Thyroid gland (tissue), 4 donors: ENCODE measurements at regions not wholly inside any gene's neighbourhood (a gene's known extent, or its start where the extent isn't known, plus 50 kb on each side); places are given as distances from the start of the nearest gene placed in this dataset.

Experiments
- DNase-seq, 2 donors: peaks; one replicate each; pipeline ENCODE4 v3.0.0-alpha.2; 2019
- H3K27ac ChIP-seq, 3 donors: fragments of 200-600 bp; sonication (generic); 1 replicate in 2 of 3; 2 replicates in 1 of 3; pipeline ENCODE4 v1.5.1; 2016 to 2019; ENCODE audit warnings: mild to moderate bottlenecking in 1 of 3, moderate library complexity in 1 of 3
- H3K27me3 ChIP-seq: fragments of 200-600 bp; sonication (generic); one replicate; pipeline ENCODE4 v1.5.1; 2019
- H3K36me3 ChIP-seq, 2 donors: fragments of 200-600 bp; sonication (generic); one replicate each; pipeline ENCODE4 v1.5.1; 2016 to 2019
- H3K4me1 ChIP-seq, 2 donors: fragments of 200-600 bp; sonication (generic); one replicate each; pipeline ENCODE4 v1.5.1; 2017 to 2019
- H3K4me3 ChIP-seq, 3 donors: fragments of 200-600 bp; sonication (generic); replicated peaks in 1 of 3; 1 replicate in 2 of 3; 2 replicates in 1 of 3; pipeline ENCODE4 v1.5.1; 2016; ENCODE audit warnings: mild to moderate bottlenecking in 1 of 3
- H3K9me3 ChIP-seq: fragments of 200-600 bp; sonication (generic); one replicate; pipeline ENCODE4 v1.5.1; 2017
- POLR2A ChIP-seq, 2 donors: fragments of 450-650 bp; IDR thresholded peaks; one replicate each; pipeline ENCODE4 v1.6.1; 2017; ENCODE audit warnings: antibody characterized with exemption in 2 of 2, mild to moderate bottlenecking in 2 of 2, moderate library complexity in 1 of 2
- WGBS, 2 donors: methylation state at CpG; one replicate each; pipeline ENCODE4 v1.1.5; 2017; 5-methylcytosine and 5-hydroxymethylcytosine counted together
- intact Hi-C: fragments of 100-400 bp; cut with DNase I; formaldehyde crosslinking; loops from one replicate; pipeline ENCODE4 v1.15.1; 2023
- TF ChIP-seq, protein P1 (sequence below), 6 experiments: fragments of 200-600 bp in 3 of 6; fragments of 450-650 bp in 3 of 6; sonication (generic) in 3 of 6; IDR thresholded peaks; one replicate each; pipeline ENCODE4 v1.5.1; 2016 to 2019; ENCODE audit warnings: antibody characterized with exemption in 6 of 6, mild to moderate bottlenecking in 2 of 6, inconsistent platforms in 1 of 6, moderate library complexity in 1 of 6

DNA sequence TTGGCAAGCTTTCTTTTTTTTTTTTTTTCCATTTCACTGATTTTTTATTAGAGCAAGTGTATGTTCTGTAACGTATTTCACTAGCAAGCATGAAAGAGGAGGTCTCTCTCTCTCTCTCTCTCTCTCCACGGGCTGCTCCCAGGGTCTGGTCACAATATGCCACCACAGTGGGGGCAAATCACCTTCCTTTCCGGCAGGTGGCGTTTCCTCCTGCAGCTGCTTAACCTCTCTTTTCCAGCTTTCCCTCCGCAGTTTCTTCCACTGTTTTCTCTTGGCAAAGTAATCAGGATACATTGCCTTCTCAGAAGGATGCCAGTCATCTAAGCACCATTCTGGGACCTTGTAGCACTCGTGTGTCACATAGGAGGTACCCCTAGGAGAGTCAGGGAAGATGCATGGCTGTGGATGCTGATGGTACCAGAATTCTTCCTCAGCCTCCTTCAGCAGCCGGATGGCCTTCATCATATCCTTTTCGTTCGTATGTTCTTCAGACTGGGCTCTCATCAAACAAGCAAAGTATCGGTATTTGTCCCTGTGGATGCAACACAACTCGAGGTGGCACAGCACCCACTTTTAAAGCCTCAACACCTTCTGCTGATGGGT, 197.3 kb upstream of the PODXL start:
- H3K4me3 ChIP-seq: no peak overlapping the region
- intact Hi-C loops: no loop called here
- H3K4me1 ChIP-seq: no peaks in the 10 kb centered on the region
- no peaks in the 10 kb centered on the region for H3K9me3 ChIP-seq
- no peaks in the 10 kb centered on the region for H3K27me3 ChIP-seq
- whole genome bisulfite sequencing, 2 donors: 45 to 46% methylated on average over 11 of the region's 11 CpGs
- no peak for DNase-seq
- no peak overlapping the region for H3K27ac ChIP-seq
- H3K36me3 ChIP-seq: no peaks in the 10 kb centered on the region
- TF ChIP-seq, protein P1, sequence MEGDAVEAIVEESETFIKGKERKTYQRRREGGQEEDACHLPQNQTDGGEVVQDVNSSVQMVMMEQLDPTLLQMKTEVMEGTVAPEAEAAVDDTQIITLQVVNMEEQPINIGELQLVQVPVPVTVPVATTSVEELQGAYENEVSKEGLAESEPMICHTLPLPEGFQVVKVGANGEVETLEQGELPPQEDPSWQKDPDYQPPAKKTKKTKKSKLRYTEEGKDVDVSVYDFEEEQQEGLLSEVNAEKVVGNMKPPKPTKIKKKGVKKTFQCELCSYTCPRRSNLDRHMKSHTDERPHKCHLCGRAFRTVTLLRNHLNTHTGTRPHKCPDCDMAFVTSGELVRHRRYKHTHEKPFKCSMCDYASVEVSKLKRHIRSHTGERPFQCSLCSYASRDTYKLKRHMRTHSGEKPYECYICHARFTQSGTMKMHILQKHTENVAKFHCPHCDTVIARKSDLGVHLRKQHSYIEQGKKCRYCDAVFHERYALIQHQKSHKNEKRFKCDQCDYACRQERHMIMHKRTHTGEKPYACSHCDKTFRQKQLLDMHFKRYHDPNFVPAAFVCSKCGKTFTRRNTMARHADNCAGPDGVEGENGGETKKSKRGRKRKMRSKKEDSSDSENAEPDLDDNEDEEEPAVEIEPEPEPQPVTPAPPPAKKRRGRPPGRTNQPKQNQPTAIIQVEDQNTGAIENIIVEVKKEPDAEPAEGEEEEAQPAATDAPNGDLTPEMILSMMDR (IDR thresholded peaks at IDR 0.05): no peak
- TF ChIP-seq POLR2A (IDR thresholded peaks at IDR 0.05): no peak

DNA sequence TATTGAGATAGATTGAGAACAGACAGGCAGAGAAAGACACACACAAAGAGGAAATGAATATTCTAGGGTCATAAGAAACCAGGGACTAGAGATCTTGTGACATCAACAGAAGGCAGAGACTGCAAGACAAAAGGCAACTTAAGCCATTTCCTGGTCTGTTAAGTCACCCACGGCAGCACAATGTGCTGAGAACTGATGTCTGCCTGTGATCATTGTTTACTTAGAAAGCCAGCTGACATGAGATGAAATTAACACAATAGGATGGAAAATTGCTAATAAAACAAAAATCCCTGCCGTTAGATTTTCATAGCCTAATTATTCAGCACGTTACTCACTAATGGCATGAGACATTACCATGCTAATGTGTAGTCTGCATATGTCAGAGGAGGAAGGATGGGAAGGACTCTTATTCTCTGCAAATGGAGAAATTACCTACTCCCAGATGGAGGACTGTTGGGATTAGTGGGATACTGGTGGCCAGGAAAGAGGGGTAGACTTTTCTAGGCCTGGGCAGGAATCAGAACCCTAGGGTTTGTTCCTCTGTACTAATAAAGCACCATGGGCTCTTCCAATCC, 191.3 kb upstream of the PODXL start:
- 28 to 35% methylated on average over 3 of the region's 3 CpGs for WGBS, 2 donors
- intact Hi-C loops: no loop called here
- Histone ChIP-seq H3K27ac (no peak overlapping the region), H3K4me3 (no peak overlapping the region), H3K4me1 (no peaks in the 10 kb centered on the region), H3K9me3 (no peaks in the 10 kb centered on the region), H3K27me3 (no peaks in the 10 kb centered on the region), H3K36me3 (no peaks in the 10 kb centered on the region)
- DNase-seq: no peak
- TF ChIP-seq, protein P1 (IDR thresholded peaks at IDR 0.05): no peak
- TF ChIP-seq POLR2A (IDR thresholded peaks at IDR 0.05): no peak

- Histone ChIP-seq H3K27me3 (no peaks in the 10 kb centered on the region), H3K4me1 (no peaks in the 10 kb centered on the region), H3K27ac (no peak overlapping the region), H3K9me3 (no peaks in the 10 kb centered on the region), H3K36me3 (no peaks in the 10 kb centered on the region), H3K4me3 (no peak overlapping the region)
- intact Hi-C loops: no loop called here
- TF ChIP-seq POLR2A (IDR thresholded peaks at IDR 0.05): no peak
- TF ChIP-seq, protein P1 (IDR thresholded peaks at IDR 0.05): no peak
- 42 to 46% methylated on average over 15 of the region's 15 CpGs for WGBS, 2 donors
- DNase-seq: peak; percentile 5 to 34
Measured at GRCh38 chr7:131745390-131746248, 189.2 kb upstream of the PODXL start.

GRCh38 chr7:131741446-131741845, 185.0 kb upstream of the PODXL start:
- no peak for DNase-seq
- H3K4me1 ChIP-seq: no peaks in the 10 kb centered on the region
- no peak for TF ChIP-seq POLR2A (IDR thresholded peaks at IDR 0.05)
- TF ChIP-seq, protein P1 (IDR thresholded peaks at IDR 0.05): no peak
- no peaks in the 10 kb centered on the region for H3K27me3 ChIP-seq
- 66 to 75% methylated on average over 4 of the region's 4 CpGs for WGBS, 2 donors
- no peak overlapping the region for H3K27ac ChIP-seq
- intact Hi-C loops: no loop called here
- no peaks in the 10 kb centered on the region for H3K9me3 ChIP-seq
- no peaks in the 10 kb centered on the region for H3K36me3 ChIP-seq
- no peak overlapping the region for H3K4me3 ChIP-seq
